Ovary (tissue), 3 donors: ENCODE measurements at regions not wholly inside any gene's neighbourhood (a gene's known extent, or its start where the extent isn't known, plus 50 kb on each side); places are given as distances from the start of the nearest gene placed in this dataset.
"Not testable (repeated sequence)": the region's sequence is repeated elsewhere in the genome, so short reads cannot be mapped to it uniquely, and the experiment has no call there.

Source experiments
- EP300 ChIP-seq: sonication (generic); formaldehyde crosslinking; IDR thresholded peaks from one replicate; pipeline ENCODE4 v1.6.1; 2017; ENCODE audit warnings: antibody characterized with exemption
- POLR2A ChIP-seq: fragments of 450-650 bp; IDR thresholded peaks from one replicate; pipeline ENCODE4 v1.6.1; 2017; ENCODE audit warnings: antibody characterized with exemption, mild to moderate bottlenecking, moderate library complexity
- TF ChIP-seq, protein P1 (sequence below), 3 donors: fragments of 450-650 bp in 2 of 3; fragments of 200-600 bp in 1 of 3; IDR thresholded peaks; one replicate each; pipeline versions ENCODE4 v1.5.1 to v1.8.0; 2016 to 2022; ENCODE audit warnings: antibody characterized with exemption in 3 of 3, mild to moderate bottlenecking in 1 of 3
- donor health status: DM: no; HTN: no; CAD: no.

DNA sequence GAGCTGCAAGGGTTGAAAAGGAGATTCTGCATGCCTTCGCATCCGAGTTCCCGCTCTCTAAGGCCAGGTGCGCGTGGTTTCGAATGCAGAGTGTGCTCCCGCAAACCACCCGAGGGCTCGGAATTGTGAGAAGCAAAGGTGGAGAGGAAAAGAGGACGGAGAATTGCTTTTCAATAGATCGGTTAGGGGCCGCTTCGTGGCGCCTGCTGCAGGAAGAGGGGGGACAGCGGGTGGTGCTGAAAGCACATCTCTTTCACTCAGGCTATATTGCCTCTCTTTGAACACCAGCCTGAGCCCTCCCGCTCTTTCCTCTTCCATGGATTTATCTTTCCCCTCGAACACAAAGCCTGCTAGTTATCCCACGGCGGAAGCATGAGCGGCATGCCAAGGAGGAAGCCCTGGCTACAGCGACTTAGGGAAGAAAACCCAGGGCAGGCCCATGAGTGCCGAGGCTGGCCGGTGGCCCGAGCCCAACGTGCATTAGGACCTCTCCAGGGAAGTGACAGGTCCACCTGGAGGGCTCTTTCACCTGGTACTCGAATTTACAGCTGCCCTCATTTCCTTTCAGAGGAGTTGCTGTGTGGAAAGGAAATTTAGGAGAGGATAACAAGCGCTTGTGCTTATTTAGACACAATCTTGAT is 353.0 kb upstream of the FOLH1 start:
- TF ChIP-seq, protein P1, sequence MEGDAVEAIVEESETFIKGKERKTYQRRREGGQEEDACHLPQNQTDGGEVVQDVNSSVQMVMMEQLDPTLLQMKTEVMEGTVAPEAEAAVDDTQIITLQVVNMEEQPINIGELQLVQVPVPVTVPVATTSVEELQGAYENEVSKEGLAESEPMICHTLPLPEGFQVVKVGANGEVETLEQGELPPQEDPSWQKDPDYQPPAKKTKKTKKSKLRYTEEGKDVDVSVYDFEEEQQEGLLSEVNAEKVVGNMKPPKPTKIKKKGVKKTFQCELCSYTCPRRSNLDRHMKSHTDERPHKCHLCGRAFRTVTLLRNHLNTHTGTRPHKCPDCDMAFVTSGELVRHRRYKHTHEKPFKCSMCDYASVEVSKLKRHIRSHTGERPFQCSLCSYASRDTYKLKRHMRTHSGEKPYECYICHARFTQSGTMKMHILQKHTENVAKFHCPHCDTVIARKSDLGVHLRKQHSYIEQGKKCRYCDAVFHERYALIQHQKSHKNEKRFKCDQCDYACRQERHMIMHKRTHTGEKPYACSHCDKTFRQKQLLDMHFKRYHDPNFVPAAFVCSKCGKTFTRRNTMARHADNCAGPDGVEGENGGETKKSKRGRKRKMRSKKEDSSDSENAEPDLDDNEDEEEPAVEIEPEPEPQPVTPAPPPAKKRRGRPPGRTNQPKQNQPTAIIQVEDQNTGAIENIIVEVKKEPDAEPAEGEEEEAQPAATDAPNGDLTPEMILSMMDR (IDR thresholded peaks at IDR 0.05) = not testable (repeated sequence)
- TF ChIP-seq POLR2A, EP300: not testable (repeated sequence)
